Loucy (cell line): ENCODE measurements at regions not wholly inside any gene's neighbourhood (a gene's known extent, or its start where the extent isn't known, plus 50 kb on each side); places are given as distances from the start of the nearest gene placed in this dataset.

ENCODE experiments used
- EZH2phosphoT487 ChIP-seq: fragments of 200-600 bp; IDR thresholded peaks from 2 replicates; pipeline ENCODE4 v1.6.1; 2018; ENCODE audit warnings: antibody characterized with exemption, mild to moderate bottlenecking, moderate library complexity, borderline replicate concordance
- TF ChIP-seq, protein P1 (sequence below): fragments of 200-600 bp; sonication (generic); conservative IDR thresholded peaks from 2 replicates; pipeline ENCODE4 v1.5.1; 2014; ENCODE audit warnings: mild to moderate bottlenecking, antibody characterized with exemption, low read length

DNA sequence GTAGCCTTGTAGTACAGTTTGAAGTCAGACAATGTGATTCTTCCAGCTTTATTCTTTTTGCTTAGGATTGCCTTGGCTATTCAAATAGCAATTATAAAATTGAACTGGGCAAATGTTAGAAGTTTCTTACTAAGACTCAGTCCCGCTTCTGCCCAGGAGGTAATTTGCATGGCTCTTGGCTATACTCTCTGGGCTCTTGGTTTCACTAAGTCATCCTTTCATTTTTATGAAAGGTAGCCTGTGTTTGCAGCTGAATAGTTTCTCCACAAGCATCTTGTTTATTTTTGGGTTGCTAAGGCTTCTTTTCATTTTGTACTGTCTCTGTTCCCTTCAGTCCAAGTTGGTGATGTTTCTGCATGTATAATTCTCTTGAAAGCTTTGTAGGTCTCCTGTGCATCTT lies 340.6 kb downstream of the SH2D4B start:
- TF ChIP-seq, protein P1, sequence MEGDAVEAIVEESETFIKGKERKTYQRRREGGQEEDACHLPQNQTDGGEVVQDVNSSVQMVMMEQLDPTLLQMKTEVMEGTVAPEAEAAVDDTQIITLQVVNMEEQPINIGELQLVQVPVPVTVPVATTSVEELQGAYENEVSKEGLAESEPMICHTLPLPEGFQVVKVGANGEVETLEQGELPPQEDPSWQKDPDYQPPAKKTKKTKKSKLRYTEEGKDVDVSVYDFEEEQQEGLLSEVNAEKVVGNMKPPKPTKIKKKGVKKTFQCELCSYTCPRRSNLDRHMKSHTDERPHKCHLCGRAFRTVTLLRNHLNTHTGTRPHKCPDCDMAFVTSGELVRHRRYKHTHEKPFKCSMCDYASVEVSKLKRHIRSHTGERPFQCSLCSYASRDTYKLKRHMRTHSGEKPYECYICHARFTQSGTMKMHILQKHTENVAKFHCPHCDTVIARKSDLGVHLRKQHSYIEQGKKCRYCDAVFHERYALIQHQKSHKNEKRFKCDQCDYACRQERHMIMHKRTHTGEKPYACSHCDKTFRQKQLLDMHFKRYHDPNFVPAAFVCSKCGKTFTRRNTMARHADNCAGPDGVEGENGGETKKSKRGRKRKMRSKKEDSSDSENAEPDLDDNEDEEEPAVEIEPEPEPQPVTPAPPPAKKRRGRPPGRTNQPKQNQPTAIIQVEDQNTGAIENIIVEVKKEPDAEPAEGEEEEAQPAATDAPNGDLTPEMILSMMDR = no peak
- TF ChIP-seq EZH2phosphoT487 = no peak
